ENCODE measurements at regions not wholly inside any gene's neighbourhood (a gene's known extent, or its start where the extent isn't known, plus 50 kb on each side); places are given as distances from the start of the nearest gene placed in this dataset.

DNA sequence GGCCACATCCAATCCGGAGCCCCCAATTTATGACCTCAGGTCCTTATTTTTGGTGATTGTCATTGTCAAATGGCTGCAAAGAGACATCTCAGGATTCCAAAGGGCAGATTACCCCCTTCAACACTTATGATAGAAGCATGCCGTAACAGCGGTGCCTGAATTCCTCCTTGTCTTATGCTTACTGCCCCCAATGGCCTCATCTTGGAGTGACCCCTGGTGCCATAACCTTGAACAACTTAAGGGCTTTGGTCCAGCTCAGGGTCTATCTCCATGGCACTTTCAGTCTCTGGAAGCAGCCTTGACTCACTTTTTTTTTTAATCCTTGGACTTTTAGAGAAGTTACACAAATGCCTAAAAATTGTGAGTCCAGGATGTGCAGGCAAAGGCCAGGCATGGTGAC, 171.6 kb upstream of the ZNF507 start:
- DNase-seq (ENCODE audit: low read depth, low spot score) = no peak
- no peak overlapping the region for H3K4me3 ChIP-seq (ENCODE audit: low read length)
- no peaks in the 10 kb centered on the region for H3K9me3 ChIP-seq (ENCODE audit: control insufficient read depth, insufficient read depth, low read length)
- H3K27ac ChIP-seq (ENCODE audit: low read length) = no peak overlapping the region
- no peaks in the 10 kb centered on the region for H3K36me3 ChIP-seq (ENCODE audit: control insufficient read depth, insufficient read depth, low read length)
- H3K27me3 ChIP-seq (ENCODE audit: control insufficient read depth, insufficient read depth, low read length) = no peaks in the 10 kb centered on the region
- no CpG with 5 or more reads among the region's 3 CpGs for WGBS (ENCODE audit: insufficient coverage, insufficient read length)
- H3K4me1 ChIP-seq (ENCODE audit: control insufficient read depth, insufficient read depth, low read length) = no peaks in the 10 kb centered on the region

DNA sequence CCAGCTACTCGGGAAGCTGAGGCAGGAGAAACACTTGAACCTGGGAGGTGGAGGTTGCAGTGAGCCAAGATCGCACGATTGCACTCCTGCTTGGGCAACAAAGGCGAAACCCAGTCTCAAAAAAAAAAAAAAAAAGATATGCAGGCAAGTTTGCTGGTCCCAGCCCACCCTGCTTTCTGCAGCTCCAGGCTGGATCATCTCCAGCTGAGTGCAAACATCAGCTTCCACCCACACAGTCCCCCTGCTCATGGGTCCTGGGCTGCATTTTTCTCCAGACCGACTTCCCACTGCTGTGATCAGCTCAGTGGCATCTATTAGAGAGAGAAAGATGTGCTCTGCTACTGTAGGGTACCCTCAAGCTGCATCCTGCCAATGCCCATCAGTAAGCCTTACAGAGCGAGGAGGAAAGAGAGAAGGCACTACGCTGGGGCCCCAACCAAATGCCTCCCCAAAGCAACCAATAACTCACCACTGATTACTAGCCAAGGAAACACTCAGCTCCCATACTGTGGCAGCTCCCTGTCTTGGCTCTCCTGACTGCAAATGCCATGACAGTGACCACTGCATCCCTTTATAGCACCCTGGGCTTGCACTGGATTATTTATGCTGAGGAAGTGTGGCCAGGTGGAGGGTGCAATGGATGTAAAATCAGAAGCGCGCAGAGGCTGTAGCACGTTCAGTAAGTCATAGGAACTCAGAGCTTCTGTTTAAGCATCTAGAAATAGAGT, 170.9 kb upstream of the ZNF507 start:
- DNase-seq (ENCODE audit: low read depth, low spot score) = no peak
- Histone ChIP-seq H3K27ac (ENCODE audit: low read length) (no peak overlapping the region), H3K27me3 (ENCODE audit: control insufficient read depth, insufficient read depth, low read length) (no peaks in the 10 kb centered on the region), H3K9me3 (ENCODE audit: control insufficient read depth, insufficient read depth, low read length) (no peaks in the 10 kb centered on the region), H3K36me3 (ENCODE audit: control insufficient read depth, insufficient read depth, low read length) (no peaks in the 10 kb centered on the region), H3K4me1 (ENCODE audit: control insufficient read depth, insufficient read depth, low read length) (no peaks in the 10 kb centered on the region), H3K4me3 (ENCODE audit: low read length) (no peak overlapping the region)
- WGBS (ENCODE audit: insufficient coverage, insufficient read length) = no CpG with 5 or more reads among the region's 10 CpGs

GRCh38 chr19:32176591-32176990, 168.8 kb upstream of the ZNF507 start:
- no peak overlapping the region for H3K27ac ChIP-seq (ENCODE audit: low read length)

GRCh38 chr19:32177686-32178085, 167.7 kb upstream of the ZNF507 start:
- H3K27me3 ChIP-seq (ENCODE audit: control insufficient read depth, insufficient read depth, low read length) = no peaks in the 10 kb centered on the region
- no peaks in the 10 kb centered on the region for H3K9me3 ChIP-seq (ENCODE audit: control insufficient read depth, insufficient read depth, low read length)
- no peak for DNase-seq (ENCODE audit: low read depth, low spot score)
- H3K4me1 ChIP-seq (ENCODE audit: control insufficient read depth, insufficient read depth, low read length) = no peaks in the 10 kb centered on the region
- no peaks in the 10 kb centered on the region for H3K36me3 ChIP-seq (ENCODE audit: control insufficient read depth, insufficient read depth, low read length)
- no peak overlapping the region for H3K27ac ChIP-seq (ENCODE audit: low read length)
- H3K4me3 ChIP-seq (ENCODE audit: low read length) = no peak overlapping the region

More at GRCh38 chr19:32176591-32176990, 168.8 kb upstream of the ZNF507 start:
- Histone ChIP-seq H3K9me3 (ENCODE audit: control insufficient read depth, insufficient read depth, low read length) (no peaks in the 10 kb centered on the region), H3K4me1 (ENCODE audit: control insufficient read depth, insufficient read depth, low read length) (no peaks in the 10 kb centered on the region), H3K4me3 (ENCODE audit: low read length) (no peak overlapping the region), H3K27me3 (ENCODE audit: control insufficient read depth, insufficient read depth, low read length) (no peaks in the 10 kb centered on the region), H3K36me3 (ENCODE audit: control insufficient read depth, insufficient read depth, low read length) (no peaks in the 10 kb centered on the region)
- DNase-seq (ENCODE audit: low read depth, low spot score) = no peak
- WGBS (ENCODE audit: insufficient coverage, insufficient read length) = no CpG with 5 or more reads among the region's 5 CpGs

GRCh38 chr19:32178401-32178800, 167.0 kb upstream of the ZNF507 start:
- WGBS (ENCODE audit: insufficient coverage, insufficient read length) = no CpG with 5 or more reads among the region's 5 CpGs
- no peaks in the 10 kb centered on the region for H3K36me3 ChIP-seq (ENCODE audit: control insufficient read depth, insufficient read depth, low read length)
- H3K4me1 ChIP-seq (ENCODE audit: control insufficient read depth, insufficient read depth, low read length) = no peaks in the 10 kb centered on the region
- no peak overlapping the region for H3K27ac ChIP-seq (ENCODE audit: low read length)
- H3K27me3 ChIP-seq (ENCODE audit: control insufficient read depth, insufficient read depth, low read length) = no peaks in the 10 kb centered on the region
- no peaks in the 10 kb centered on the region for H3K9me3 ChIP-seq (ENCODE audit: control insufficient read depth, insufficient read depth, low read length)
- DNase-seq (ENCODE audit: low read depth, low spot score) = no peak
- H3K4me3 ChIP-seq (ENCODE audit: low read length) = no peak overlapping the region

DNA sequence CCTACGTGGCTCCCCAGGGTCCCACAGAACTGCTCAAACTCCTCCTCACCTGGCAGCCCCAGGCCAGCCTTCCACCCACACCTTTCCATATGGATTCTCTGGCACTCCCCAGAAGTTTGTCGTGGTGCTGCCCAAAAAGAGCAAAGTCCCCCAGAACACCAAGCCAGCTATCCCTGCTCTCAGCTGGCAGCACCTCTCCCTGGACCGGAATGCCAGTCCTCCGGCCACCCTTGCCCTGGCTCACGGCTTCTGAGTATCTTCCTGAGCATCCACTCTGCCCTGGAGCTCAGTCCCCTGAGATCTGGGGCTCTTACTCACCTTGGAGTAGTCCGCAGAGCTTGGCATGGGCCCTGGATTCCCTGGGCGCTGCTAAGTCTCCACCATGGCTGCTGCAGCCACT, 166.5 kb upstream of the ZNF507 start:
- no peaks in the 10 kb centered on the region for H3K4me1 ChIP-seq (ENCODE audit: control insufficient read depth, insufficient read depth, low read length)
- H3K27me3 ChIP-seq (ENCODE audit: control insufficient read depth, insufficient read depth, low read length) = no peaks in the 10 kb centered on the region
- H3K36me3 ChIP-seq (ENCODE audit: control insufficient read depth, insufficient read depth, low read length) = no peaks in the 10 kb centered on the region
- no peak overlapping the region for H3K27ac ChIP-seq (ENCODE audit: low read length)
- WGBS (ENCODE audit: insufficient coverage, insufficient read length) = no CpG with 5 or more reads among the region's 7 CpGs
- no peak for DNase-seq (ENCODE audit: low read depth, low spot score)
- H3K4me3 ChIP-seq (ENCODE audit: low read length) = no peak overlapping the region
- H3K9me3 ChIP-seq (ENCODE audit: control insufficient read depth, insufficient read depth, low read length) = no peaks in the 10 kb centered on the region

- Histone ChIP-seq H3K4me1 (ENCODE audit: control insufficient read depth, insufficient read depth, low read length) (no peaks in the 10 kb centered on the region), H3K9me3 (ENCODE audit: control insufficient read depth, insufficient read depth, low read length) (no peaks in the 10 kb centered on the region), H3K36me3 (ENCODE audit: control insufficient read depth, insufficient read depth, low read length) (no peaks in the 10 kb centered on the region), H3K4me3 (ENCODE audit: low read length) (no peak overlapping the region), H3K27me3 (ENCODE audit: control insufficient read depth, insufficient read depth, low read length) (no peaks in the 10 kb centered on the region), H3K27ac (ENCODE audit: low read length) (no peak overlapping the region)
- no CpG with 5 or more reads among the region's 13 CpGs for WGBS (ENCODE audit: insufficient coverage, insufficient read length)
- no peak for DNase-seq (ENCODE audit: low read depth, low spot score)
Measured at GRCh38 chr19:32181216-32181920, 164.0 kb upstream of the ZNF507 start.

- Histone ChIP-seq H3K36me3 (ENCODE audit: control insufficient read depth, insufficient read depth, low read length) (no peaks in the 10 kb centered on the region), H3K27me3 (ENCODE audit: control insufficient read depth, insufficient read depth, low read length) (no peaks in the 10 kb centered on the region), H3K4me3 (ENCODE audit: low read length) (no peak overlapping the region), H3K4me1 (ENCODE audit: control insufficient read depth, insufficient read depth, low read length) (no peaks in the 10 kb centered on the region), H3K27ac (ENCODE audit: low read length) (no peak overlapping the region), H3K9me3 (ENCODE audit: control insufficient read depth, insufficient read depth, low read length) (no peaks in the 10 kb centered on the region)
- WGBS (ENCODE audit: insufficient coverage, insufficient read length) = no CpG with 5 or more reads among the region's 6 CpGs
- DNase-seq (ENCODE audit: low read depth, low spot score) = no peak
Measured at GRCh38 chr19:32186542-32187330, 158.7 kb upstream of the ZNF507 start.

GRCh38 chr19:32188921-32189320, 156.5 kb upstream of the ZNF507 start:
- DNase-seq (ENCODE audit: low read depth, low spot score) = no peak

GRCh38 chr19:32189956-32190706, 155.3 kb upstream of the ZNF507 start:
- H3K27me3 ChIP-seq (ENCODE audit: control insufficient read depth, insufficient read depth, low read length) = no peaks in the 10 kb centered on the region
- WGBS (ENCODE audit: insufficient coverage, insufficient read length) = no CpG with 5 or more reads among the region's 6 CpGs
- no peak overlapping the region for H3K4me3 ChIP-seq (ENCODE audit: low read length)
- no peaks in the 10 kb centered on the region for H3K9me3 ChIP-seq (ENCODE audit: control insufficient read depth, insufficient read depth, low read length)
- no peak overlapping the region for H3K27ac ChIP-seq (ENCODE audit: low read length)
- H3K4me1 ChIP-seq (ENCODE audit: control insufficient read depth, insufficient read depth, low read length) = no peaks in the 10 kb centered on the region
- no peaks in the 10 kb centered on the region for H3K36me3 ChIP-seq (ENCODE audit: control insufficient read depth, insufficient read depth, low read length)
- DNase-seq (ENCODE audit: low read depth, low spot score) = no peak

More at GRCh38 chr19:32188921-32189320, 156.5 kb upstream of the ZNF507 start:
- H3K27ac ChIP-seq (ENCODE audit: low read length) = no peak overlapping the region
- H3K27me3 ChIP-seq (ENCODE audit: control insufficient read depth, insufficient read depth, low read length) = no peaks in the 10 kb centered on the region
- H3K4me3 ChIP-seq (ENCODE audit: low read length) = no peak overlapping the region
- WGBS (ENCODE audit: insufficient coverage, insufficient read length) = no CpG with 5 or more reads among the region's 2 CpGs
- no peaks in the 10 kb centered on the region for H3K36me3 ChIP-seq (ENCODE audit: control insufficient read depth, insufficient read depth, low read length)
- H3K9me3 ChIP-seq (ENCODE audit: control insufficient read depth, insufficient read depth, low read length) = no peaks in the 10 kb centered on the region
- no peaks in the 10 kb centered on the region for H3K4me1 ChIP-seq (ENCODE audit: control insufficient read depth, insufficient read depth, low read length)

All from iPS DF 6.9 (cell line).